ENCODE measurements at regions not wholly inside any gene's neighbourhood (a gene's known extent, or its start where the extent isn't known, plus 50 kb on each side); places are given as distances from the start of the nearest gene placed in this dataset.
A peak's percentile ranks its signal among the peaks of the same experiment; 100 is the strongest.

DNA sequence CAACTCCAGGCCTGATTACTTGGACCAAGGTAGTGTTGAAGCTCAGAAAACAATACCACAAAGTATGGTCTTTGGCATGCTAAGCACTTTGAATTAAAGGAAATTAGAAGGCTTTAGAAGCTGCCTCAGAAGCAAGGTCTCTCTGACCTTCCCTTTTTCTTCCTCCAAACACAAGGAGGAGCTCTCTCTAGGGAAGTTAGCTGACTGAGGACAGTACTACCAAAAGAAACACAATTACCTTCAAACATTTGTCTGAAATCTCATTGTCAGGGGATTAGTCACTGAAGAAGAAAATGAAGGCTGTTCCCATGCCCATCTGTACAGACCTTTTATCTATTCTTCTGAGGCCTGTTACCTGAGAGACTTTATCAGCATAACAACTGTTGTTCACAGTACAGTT is 279.3 kb downstream of the CDH20 start:
- TF ChIP-seq, protein P1, sequence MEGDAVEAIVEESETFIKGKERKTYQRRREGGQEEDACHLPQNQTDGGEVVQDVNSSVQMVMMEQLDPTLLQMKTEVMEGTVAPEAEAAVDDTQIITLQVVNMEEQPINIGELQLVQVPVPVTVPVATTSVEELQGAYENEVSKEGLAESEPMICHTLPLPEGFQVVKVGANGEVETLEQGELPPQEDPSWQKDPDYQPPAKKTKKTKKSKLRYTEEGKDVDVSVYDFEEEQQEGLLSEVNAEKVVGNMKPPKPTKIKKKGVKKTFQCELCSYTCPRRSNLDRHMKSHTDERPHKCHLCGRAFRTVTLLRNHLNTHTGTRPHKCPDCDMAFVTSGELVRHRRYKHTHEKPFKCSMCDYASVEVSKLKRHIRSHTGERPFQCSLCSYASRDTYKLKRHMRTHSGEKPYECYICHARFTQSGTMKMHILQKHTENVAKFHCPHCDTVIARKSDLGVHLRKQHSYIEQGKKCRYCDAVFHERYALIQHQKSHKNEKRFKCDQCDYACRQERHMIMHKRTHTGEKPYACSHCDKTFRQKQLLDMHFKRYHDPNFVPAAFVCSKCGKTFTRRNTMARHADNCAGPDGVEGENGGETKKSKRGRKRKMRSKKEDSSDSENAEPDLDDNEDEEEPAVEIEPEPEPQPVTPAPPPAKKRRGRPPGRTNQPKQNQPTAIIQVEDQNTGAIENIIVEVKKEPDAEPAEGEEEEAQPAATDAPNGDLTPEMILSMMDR (IDR thresholded peaks at IDR 0.05; ENCODE audit: poor library complexity, severe bottlenecking) = peak; percentile 33
- Histone ChIP-seq H3K9me3 (ENCODE audit: severe bottlenecking) (peaks cover 4% of the 10 kb centered on the region), H3K36me3 (ENCODE audit: low read depth) (no peaks in the 10 kb centered on the region), H3K27me3 (ENCODE audit: insufficient read depth, poor library complexity, severe bottlenecking) (no peaks in the 10 kb centered on the region), H3K4me1 (ENCODE audit: insufficient read depth, poor library complexity, severe bottlenecking) (no peaks in the 10 kb centered on the region), H3K4me3 (ENCODE audit: severe bottlenecking) (no peak overlapping the region), H3K27ac (ENCODE audit: poor library complexity, severe bottlenecking) (no peak overlapping the region)
- DNase-seq (ENCODE audit: low spot score) (no peak), ATAC-seq (ENCODE audit: low read depth) (0 out of 3 replicates have a peak, but pooled peaks have one; percentile 10)

DNA sequence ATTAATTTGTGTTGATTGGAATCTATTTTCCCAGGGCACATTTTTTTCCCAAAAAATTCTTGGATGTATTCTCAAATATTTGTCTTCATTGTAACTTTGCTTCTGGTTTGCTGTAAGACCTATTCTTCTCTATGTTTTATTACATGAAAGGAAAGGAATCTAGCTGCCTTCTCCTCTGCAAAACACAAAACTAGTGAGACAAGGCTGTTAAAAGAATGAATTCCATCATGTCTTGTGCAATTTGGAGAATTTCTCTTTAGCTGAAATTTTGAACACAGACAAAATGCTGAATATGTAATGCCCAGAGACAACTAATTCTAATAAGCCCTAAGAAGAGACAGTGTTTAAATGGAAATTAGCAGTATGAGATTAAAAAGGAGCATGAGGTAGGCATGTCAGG is 275.9 kb downstream of the CDH20 start:
- Histone ChIP-seq H3K27ac (ENCODE audit: poor library complexity, severe bottlenecking) (no peak overlapping the region), H3K36me3 (ENCODE audit: low read depth) (peaks cover 6% of the 10 kb centered on the region), H3K27me3 (ENCODE audit: insufficient read depth, poor library complexity, severe bottlenecking) (no peaks in the 10 kb centered on the region), H3K4me3 (ENCODE audit: severe bottlenecking) (no peak overlapping the region), H3K4me1 (ENCODE audit: insufficient read depth, poor library complexity, severe bottlenecking) (peaks cover 12% of the 10 kb centered on the region), H3K9me3 (ENCODE audit: severe bottlenecking) (peaks cover 4% of the 10 kb centered on the region)
- no peak for DNase-seq (ENCODE audit: low spot score)
- TF ChIP-seq, protein P1 (IDR thresholded peaks at IDR 0.05; ENCODE audit: poor library complexity, severe bottlenecking) = no peak
- ATAC-seq (ENCODE audit: low read depth) = no peak

DNA sequence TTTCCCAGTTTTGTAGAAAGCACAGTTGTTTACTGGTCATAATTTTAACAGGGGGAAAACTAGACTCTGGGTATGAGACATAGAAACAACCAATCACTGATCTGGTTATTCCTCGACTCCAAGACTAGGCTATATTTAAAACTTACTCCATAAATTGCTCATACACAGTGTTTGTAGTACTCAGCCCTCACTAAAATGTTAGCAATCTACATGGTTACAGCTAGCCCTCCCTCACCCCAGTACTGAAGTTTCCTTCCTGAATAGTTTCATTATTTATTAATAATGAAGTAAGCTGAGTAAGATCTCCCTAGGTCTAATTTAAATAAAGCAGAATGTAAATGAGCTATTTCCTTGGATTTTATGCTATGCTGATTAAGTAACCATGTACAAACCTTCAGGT is 275.1 kb downstream of the CDH20 start:
- Histone ChIP-seq H3K27ac (ENCODE audit: poor library complexity, severe bottlenecking) (peak overlapping the region; percentile 87), H3K4me1 (ENCODE audit: insufficient read depth, poor library complexity, severe bottlenecking) (peaks cover 12% of the 10 kb centered on the region), H3K4me3 (ENCODE audit: severe bottlenecking) (no peak overlapping the region), H3K36me3 (ENCODE audit: low read depth) (peaks cover 10% of the 10 kb centered on the region), H3K27me3 (ENCODE audit: insufficient read depth, poor library complexity, severe bottlenecking) (no peaks in the 10 kb centered on the region), H3K9me3 (ENCODE audit: severe bottlenecking) (peaks cover 4% of the 10 kb centered on the region)
- ATAC-seq (ENCODE audit: low read depth) (no peak), DNase-seq (ENCODE audit: low spot score) (no peak)
- TF ChIP-seq, protein P1 (IDR thresholded peaks at IDR 0.05; ENCODE audit: poor library complexity, severe bottlenecking) = no peak

DNA sequence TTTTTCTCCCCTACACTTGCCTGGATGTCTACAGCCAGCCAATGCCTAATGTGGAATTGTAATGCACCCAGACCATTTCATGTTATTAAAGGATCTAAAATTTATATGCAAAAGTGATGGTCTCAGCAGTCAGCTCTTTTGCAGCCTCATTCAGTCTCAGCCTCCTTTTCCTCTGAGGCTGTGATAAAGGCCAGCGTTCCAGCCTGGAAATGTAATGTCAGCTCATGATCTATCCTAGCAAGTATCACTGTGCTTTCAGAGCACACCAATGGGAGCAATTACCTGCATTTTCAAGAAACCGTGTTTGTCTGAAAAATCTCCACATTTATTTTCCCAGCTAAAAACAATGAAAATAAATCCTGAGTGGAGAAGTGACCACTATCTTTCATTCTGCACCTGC is 274.6 kb downstream of the CDH20 start:
- peaks cover 10% of the 10 kb centered on the region for H3K36me3 ChIP-seq (ENCODE audit: low read depth)
- no peaks in the 10 kb centered on the region for H3K27me3 ChIP-seq (ENCODE audit: insufficient read depth, poor library complexity, severe bottlenecking)
- H3K9me3 ChIP-seq (ENCODE audit: severe bottlenecking) = peaks cover 4% of the 10 kb centered on the region
- TF ChIP-seq, protein P1 (IDR thresholded peaks at IDR 0.05; ENCODE audit: poor library complexity, severe bottlenecking) = no peak
- peak overlapping the region; percentile 87 for H3K27ac ChIP-seq (ENCODE audit: poor library complexity, severe bottlenecking)
- peaks cover 12% of the 10 kb centered on the region for H3K4me1 ChIP-seq (ENCODE audit: insufficient read depth, poor library complexity, severe bottlenecking)
- no peak overlapping the region for H3K4me3 ChIP-seq (ENCODE audit: severe bottlenecking)
- ATAC-seq (ENCODE audit: low read depth) = no peak
- no peak for DNase-seq (ENCODE audit: low spot score)

DNA sequence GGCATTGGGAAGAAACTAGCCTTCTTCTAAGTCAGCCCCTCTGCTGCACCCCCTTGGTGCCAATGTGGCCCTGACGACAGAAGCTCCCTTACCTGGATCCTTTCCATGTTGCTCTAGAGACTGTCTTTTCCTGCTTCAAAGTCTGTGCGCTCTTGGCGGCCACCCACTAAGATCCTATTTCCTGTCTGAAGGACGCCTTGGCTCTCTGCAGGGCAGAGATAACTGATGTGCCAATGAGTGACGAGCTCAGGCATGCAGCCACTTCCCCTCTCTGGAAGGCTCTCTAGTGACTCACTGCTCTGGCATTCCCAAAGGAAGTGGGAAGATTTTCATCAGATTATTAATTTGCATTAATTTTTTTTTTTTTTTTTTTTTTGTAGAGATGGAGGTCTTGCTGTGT is 273.5 kb downstream of the CDH20 start:
- Histone ChIP-seq H3K27me3 (ENCODE audit: insufficient read depth, poor library complexity, severe bottlenecking) (no peaks in the 10 kb centered on the region), H3K4me3 (ENCODE audit: severe bottlenecking) (peak overlapping the region; percentile 43), H3K27ac (ENCODE audit: poor library complexity, severe bottlenecking) (peak overlapping the region; percentile 87), H3K4me1 (ENCODE audit: insufficient read depth, poor library complexity, severe bottlenecking) (peaks cover 12% of the 10 kb centered on the region), H3K9me3 (ENCODE audit: severe bottlenecking) (peaks cover 4% of the 10 kb centered on the region), H3K36me3 (ENCODE audit: low read depth) (peaks cover 14% of the 10 kb centered on the region)
- peak; percentile 98 for ATAC-seq (ENCODE audit: low read depth)
- TF ChIP-seq, protein P1 (IDR thresholded peaks at IDR 0.05; ENCODE audit: poor library complexity, severe bottlenecking) = no peak
- peak; percentile 89 for DNase-seq (ENCODE audit: low spot score)
